Immature natural killer cell (primary cell): ENCODE measurements at regions not wholly inside any gene's neighbourhood (a gene's known extent, or its start where the extent isn't known, plus 50 kb on each side); places are given as distances from the start of the nearest gene placed in this dataset.

Source experiments
- DNase-seq, 3 donors: peaks; one replicate each; pipeline ENCODE4 v3.0.0; 2022; ENCODE audit warnings: mixed read lengths in 1 of 3
- H3K27ac Mint-ChIP-seq, 6 donors: one replicate each; pipeline ENCODE4 v1.8.0; 2020; ENCODE audit warnings: mixed read lengths in 6 of 6, mild to moderate bottlenecking in 5 of 6, inconsistent platforms in 4 of 6, moderate library complexity in 3 of 6
- H3K27me3 Mint-ChIP-seq, 3 donors: one replicate each; pipeline ENCODE4 v1.8.0; 2020 to 2021; ENCODE audit warnings: low read depth in 3 of 3, mild to moderate bottlenecking in 3 of 3, mixed read lengths in 3 of 3, moderate library complexity in 3 of 3, inconsistent platforms in 1 of 3
- H3K36me3 Mint-ChIP-seq, 3 donors: one replicate each; pipeline ENCODE4 v1.8.0; 2020; ENCODE audit warnings: mixed read lengths in 3 of 3, inconsistent platforms in 2 of 3, mild to moderate bottlenecking in 2 of 3
- H3K4me1 Mint-ChIP-seq, 2 donors: one replicate each; pipeline ENCODE4 v1.8.0; 2020; ENCODE audit warnings: inconsistent platforms in 2 of 2, mild to moderate bottlenecking in 2 of 2, mixed read lengths in 2 of 2, moderate library complexity in 1 of 2
- H3K4me3 Mint-ChIP-seq, 5 donors: one replicate each; pipeline ENCODE4 v1.8.0; 2020; ENCODE audit warnings: mild to moderate bottlenecking in 5 of 5, mixed read lengths in 5 of 5, inconsistent platforms in 3 of 5, moderate library complexity in 3 of 5
- H3K9me3 Mint-ChIP-seq, 6 donors: one replicate each; pipeline ENCODE4 v1.8.0; 2020; ENCODE audit warnings: mild to moderate bottlenecking in 6 of 6, mixed read lengths in 6 of 6, inconsistent platforms in 4 of 6, moderate library complexity in 3 of 6

DNA sequence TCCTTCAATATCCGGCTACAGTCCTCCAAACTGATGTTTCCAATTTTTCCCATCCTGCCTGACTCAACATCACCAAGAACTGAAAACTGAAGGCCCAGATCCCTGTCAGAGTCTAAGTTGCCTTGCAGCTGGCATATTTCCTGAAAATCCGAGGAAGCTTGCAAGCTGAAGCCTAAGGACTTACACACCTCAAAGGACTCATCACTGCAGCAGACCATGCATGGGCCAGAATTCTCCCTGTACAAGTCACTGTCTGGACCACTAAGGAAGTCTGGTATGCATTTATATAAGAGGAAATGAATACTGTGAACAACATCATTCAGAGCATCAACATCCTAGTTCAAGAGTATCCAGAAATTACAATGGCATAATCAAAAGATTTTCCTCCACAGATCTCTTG, 548.8 kb upstream of the MDFIC2 start:
- Mint-ChIP-seq H3K4me1 (no peaks in the 10 kb centered on the region), H3K27ac (no peak overlapping the region), H3K4me3 (no peak overlapping the region), H3K27me3 (peaks cover 0 to 6% (median 3%) of the 10 kb centered on the region in 3 donors), H3K9me3 (peaks cover 0 to 5% (median 0%) of the 10 kb centered on the region in 6 donors), H3K36me3 (no peaks in the 10 kb centered on the region)
- DNase-seq: no peak

GRCh38 chr3:70857916-70858315, 545.5 kb upstream of the MDFIC2 start:
- Mint-ChIP-seq H3K4me1 (no peaks in the 10 kb centered on the region), H3K27me3 (peaks cover 0 to 4% (median 1%) of the 10 kb centered on the region in 3 donors), H3K9me3 (peaks cover 0 to 2% (median 0%) of the 10 kb centered on the region in 6 donors), H3K4me3 (no peak overlapping the region), H3K36me3 (no peaks in the 10 kb centered on the region), H3K27ac (no peak overlapping the region)
- DNase-seq: no peak

DNA sequence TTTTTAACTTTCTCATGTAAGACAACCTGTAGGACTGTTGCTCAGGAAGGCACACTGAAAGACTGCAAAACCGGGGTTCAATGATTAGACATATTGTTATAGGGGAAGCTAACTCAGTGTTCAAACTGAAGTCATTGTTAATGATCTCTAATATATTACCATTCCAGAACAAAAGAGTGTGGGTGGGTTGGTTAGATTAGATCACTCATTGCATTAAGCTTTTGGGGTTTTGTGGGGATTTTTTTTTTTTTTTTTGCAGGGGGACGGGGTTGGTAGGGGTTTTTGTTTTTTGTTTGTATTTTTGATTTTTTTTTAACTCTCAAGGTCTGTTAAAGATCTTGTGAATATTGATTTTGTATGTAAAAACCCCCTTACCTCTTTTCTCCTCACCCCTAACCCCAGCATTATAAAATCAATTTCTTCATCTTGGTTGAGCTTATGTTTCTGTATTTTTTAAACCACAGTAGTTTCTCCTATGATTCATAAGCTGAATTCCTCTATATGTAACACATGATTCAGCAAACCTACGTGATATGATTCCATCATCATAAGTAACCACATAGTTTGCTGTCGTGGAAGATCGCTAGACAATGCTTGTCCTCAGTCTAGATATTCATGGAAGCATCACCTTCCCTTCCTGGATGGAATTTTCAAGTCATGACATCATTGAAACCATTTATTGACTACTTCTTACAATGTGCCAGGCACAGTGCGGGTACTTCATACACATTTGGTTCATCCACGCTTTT, 544.1 kb upstream of the MDFIC2 start:
- Mint-ChIP-seq H3K4me1 (no peaks in the 10 kb centered on the region), H3K36me3 (no peaks in the 10 kb centered on the region), H3K9me3 (peaks cover 0 to 2% (median 0%) of the 10 kb centered on the region in 6 donors), H3K27ac (no peak overlapping the region), H3K27me3 (peaks cover 0 to 7% (median 0%) of the 10 kb centered on the region in 3 donors), H3K4me3 (no peak overlapping the region)
- no peak for DNase-seq

DNA sequence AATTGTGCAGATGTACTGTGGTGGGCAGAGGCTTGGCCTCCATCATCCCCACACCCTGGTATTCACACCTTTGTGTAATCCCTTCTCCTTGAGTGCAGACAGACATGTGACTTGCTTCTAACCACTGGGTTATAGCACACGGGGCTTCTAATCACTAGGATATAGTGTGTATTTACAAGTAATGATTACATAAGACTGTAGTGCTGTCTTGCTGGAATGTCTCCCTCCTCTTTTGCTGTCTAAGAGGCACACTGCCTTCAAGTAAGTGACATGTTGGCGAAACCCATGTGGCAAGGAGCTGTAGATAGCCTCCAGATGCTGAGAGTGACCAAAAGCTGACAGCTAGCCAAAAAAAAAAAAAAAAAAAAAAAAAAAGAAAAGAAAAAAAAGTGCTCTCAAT, 542.7 kb upstream of the MDFIC2 start:
- no peak for DNase-seq
- Mint-ChIP-seq H3K27ac (no peak overlapping the region), H3K4me1 (no peaks in the 10 kb centered on the region), H3K4me3 (no peak overlapping the region), H3K36me3 (no peaks in the 10 kb centered on the region), H3K27me3 (peaks cover 0 to 7% (median 2%) of the 10 kb centered on the region in 3 donors), H3K9me3 (no peaks in the 10 kb centered on the region)

- Mint-ChIP-seq H3K4me3 (no peak overlapping the region), H3K9me3 (no peaks in the 10 kb centered on the region), H3K36me3 (no peaks in the 10 kb centered on the region), H3K27me3 (peaks cover 0 to 7% (median 2%) of the 10 kb centered on the region in 3 donors), H3K27ac (no peak overlapping the region), H3K4me1 (no peaks in the 10 kb centered on the region)
- DNase-seq: no peak
These were observed 541.7 kb upstream of the MDFIC2 start for GRCh38 chr3:70854108-70854507.

GRCh38 chr3:70853161-70853944, 540.9 kb upstream of the MDFIC2 start:
- H3K27me3 Mint-ChIP-seq: peaks cover 0 to 11% (median 2%) of the 10 kb centered on the region in 3 donors
- no peak for DNase-seq

DNA sequence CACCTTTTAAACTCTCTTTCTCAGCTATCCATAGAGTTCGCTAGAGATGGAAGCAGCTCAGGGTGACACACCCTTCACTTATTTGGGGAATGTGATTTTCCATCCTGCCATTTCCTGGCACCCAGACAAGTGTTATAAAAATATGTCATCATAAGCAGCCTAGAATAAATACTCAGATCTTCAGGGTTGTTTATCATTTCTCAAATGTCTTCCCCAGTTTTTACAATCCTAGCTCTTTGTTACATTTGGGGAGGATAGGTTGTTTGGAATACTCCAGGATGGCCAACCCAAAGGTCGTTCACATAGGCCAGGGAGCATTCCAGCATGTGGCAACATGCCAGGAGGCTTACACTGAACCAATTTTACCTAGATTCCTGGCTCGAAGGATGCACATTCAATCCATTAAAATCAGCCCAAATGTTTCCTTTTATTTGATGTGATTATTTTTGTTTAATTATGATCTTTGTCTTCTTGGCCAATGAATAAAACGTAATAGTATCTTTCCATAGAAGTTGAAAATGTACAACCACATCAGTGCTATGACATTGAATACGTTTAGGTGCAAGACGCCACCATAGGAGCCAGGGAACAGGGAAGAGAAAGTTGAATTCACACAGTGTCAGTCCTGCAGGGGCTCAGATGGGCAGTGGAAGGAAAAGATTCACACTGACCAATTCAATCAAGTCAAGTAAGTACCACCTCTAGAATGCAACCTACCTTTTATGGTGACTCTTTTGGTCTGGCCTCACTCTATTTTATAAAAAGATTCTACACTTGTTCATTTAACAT, 537.7 kb upstream of the MDFIC2 start:
- Mint-ChIP-seq H3K27me3 (peaks cover 3 to 16% (median 5%) of the 10 kb centered on the region in 3 donors), H3K9me3 (no peaks in the 10 kb centered on the region), H3K36me3 (no peaks in the 10 kb centered on the region), H3K4me1 (no peaks in the 10 kb centered on the region), H3K27ac (no peak overlapping the region), H3K4me3 (no peak overlapping the region)
- no peak for DNase-seq

More at GRCh38 chr3:70853161-70853944, 540.9 kb upstream of the MDFIC2 start:
- Mint-ChIP-seq H3K36me3 (no peaks in the 10 kb centered on the region), H3K27ac (no peak overlapping the region), H3K9me3 (no peaks in the 10 kb centered on the region), H3K4me3 (no peak overlapping the region), H3K4me1 (no peaks in the 10 kb centered on the region)

- Mint-ChIP-seq H3K27ac (no peak overlapping the region), H3K9me3 (no peaks in the 10 kb centered on the region), H3K4me1 (peaks cover 9 to 17% of the 10 kb centered on the region in 2 donors), H3K4me3 (no peak overlapping the region), H3K27me3 (peaks cover 0 to 11% (median 5%) of the 10 kb centered on the region in 3 donors), H3K36me3 (no peaks in the 10 kb centered on the region)
- no peak for DNase-seq
These were observed 527.9 kb upstream of the MDFIC2 start for GRCh38 chr3:70840106-70840870.

- Mint-ChIP-seq H3K27ac (no peak overlapping the region), H3K27me3 (peaks cover 2 to 11% (median 2%) of the 10 kb centered on the region in 3 donors), H3K36me3 (no peaks in the 10 kb centered on the region), H3K4me1 (no peaks in the 10 kb centered on the region), H3K4me3 (no peak overlapping the region), H3K9me3 (no peaks in the 10 kb centered on the region)
- DNase-seq: no peak
These were observed 521.0 kb upstream of the MDFIC2 start for GRCh38 chr3:70833239-70833960.

DNA sequence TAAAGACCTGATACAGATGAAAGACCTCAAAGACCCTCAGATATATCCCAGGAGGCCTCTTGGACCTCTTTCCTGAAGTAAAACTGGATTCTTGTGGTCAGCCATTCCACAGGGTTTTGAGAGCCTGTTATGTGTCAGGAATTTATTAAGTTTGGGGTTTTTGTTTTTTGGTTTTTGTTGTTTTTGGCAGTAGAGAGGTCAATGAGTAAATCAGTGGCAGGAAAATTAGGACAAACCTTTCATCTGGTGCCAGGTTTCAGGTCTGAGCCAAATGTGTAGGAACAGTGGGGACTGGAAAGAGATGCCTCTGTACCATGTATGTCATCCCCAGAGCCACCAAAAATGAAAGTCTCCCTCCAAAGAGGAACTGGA, 520.4 kb upstream of the MDFIC2 start:
- peaks cover 2 to 12% (median 2%) of the 10 kb centered on the region in 3 donors for H3K27me3 Mint-ChIP-seq
- DNase-seq: no peak
- H3K4me3 Mint-ChIP-seq: no peak overlapping the region
- no peak overlapping the region for H3K27ac Mint-ChIP-seq
- H3K4me1 Mint-ChIP-seq: no peaks in the 10 kb centered on the region
- H3K36me3 Mint-ChIP-seq: no peaks in the 10 kb centered on the region
- H3K9me3 Mint-ChIP-seq: no peaks in the 10 kb centered on the region

GRCh38 chr3:70832089-70832833, 519.8 kb upstream of the MDFIC2 start:
- no peaks in the 10 kb centered on the region for H3K36me3 Mint-ChIP-seq
- H3K4me3 Mint-ChIP-seq: no peak overlapping the region
- no peaks in the 10 kb centered on the region for H3K9me3 Mint-ChIP-seq
- no peak for DNase-seq
- no peak overlapping the region for H3K27ac Mint-ChIP-seq
- peaks cover 2 to 12% (median 2%) of the 10 kb centered on the region in 3 donors for H3K27me3 Mint-ChIP-seq
- no peaks in the 10 kb centered on the region for H3K4me1 Mint-ChIP-seq

GRCh38 chr3:70829092-70829491, 516.7 kb upstream of the MDFIC2 start:
- H3K4me3 Mint-ChIP-seq: no peak overlapping the region
- no peaks in the 10 kb centered on the region for H3K4me1 Mint-ChIP-seq
- no peak overlapping the region for H3K27ac Mint-ChIP-seq
- no peaks in the 10 kb centered on the region for H3K36me3 Mint-ChIP-seq
- H3K27me3 Mint-ChIP-seq: peaks cover 0 to 6% (median 2%) of the 10 kb centered on the region in 3 donors
- H3K9me3 Mint-ChIP-seq: no peaks in the 10 kb centered on the region
- DNase-seq: no peak
